ENCODE measurements at regions not wholly inside any gene's neighbourhood (a gene's known extent, or its start where the extent isn't known, plus 50 kb on each side); places are given as distances from the start of the nearest gene placed in this dataset.

DNA sequence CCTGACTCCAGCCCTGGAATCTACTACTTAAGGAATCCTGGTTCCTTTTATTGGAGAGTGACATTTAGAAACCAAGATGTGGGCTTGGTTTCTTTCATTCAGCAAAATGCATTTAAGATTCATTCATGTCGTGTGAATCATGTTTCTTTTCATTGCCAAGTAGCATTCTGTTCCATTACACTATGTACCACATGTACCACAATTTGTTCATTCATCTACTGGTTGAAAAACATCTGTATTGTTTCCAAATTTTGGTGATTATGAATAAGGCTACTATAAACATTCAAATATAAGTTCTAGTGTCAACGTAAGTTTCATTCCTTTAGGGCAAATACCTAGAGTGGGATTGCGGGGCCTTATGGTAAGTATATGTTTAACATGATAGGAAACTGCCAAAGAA, 264.2 kb downstream of the VPS13C start (continued):
- no peak for TF ChIP-seq HCFC1 (IDR thresholded peaks at IDR 0.05; ENCODE audit: low read length)
- no peak for TF ChIP-seq RAD51 (IDR thresholded peaks at IDR 0.05)
- no peak for TF ChIP-seq SREBF1 (IDR thresholded peaks at IDR 0.05; ENCODE audit: low read length)
- no peak for TF ChIP-seq PAX5 (IDR thresholded peaks at IDR 0.05; ENCODE audit: borderline replicate concordance, low read depth, low read length)
- TF ChIP-seq SMARCA5 (IDR thresholded peaks at IDR 0.05): no peak
- TF ChIP-seq, protein P1, sequence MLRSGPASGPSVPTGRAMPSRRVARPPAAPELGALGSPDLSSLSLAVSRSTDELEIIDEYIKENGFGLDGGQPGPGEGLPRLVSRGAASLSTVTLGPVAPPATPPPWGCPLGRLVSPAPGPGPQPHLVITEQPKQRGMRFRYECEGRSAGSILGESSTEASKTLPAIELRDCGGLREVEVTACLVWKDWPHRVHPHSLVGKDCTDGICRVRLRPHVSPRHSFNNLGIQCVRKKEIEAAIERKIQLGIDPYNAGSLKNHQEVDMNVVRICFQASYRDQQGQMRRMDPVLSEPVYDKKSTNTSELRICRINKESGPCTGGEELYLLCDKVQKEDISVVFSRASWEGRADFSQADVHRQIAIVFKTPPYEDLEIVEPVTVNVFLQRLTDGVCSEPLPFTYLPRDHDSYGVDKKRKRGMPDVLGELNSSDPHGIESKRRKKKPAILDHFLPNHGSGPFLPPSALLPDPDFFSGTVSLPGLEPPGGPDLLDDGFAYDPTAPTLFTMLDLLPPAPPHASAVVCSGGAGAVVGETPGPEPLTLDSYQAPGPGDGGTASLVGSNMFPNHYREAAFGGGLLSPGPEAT (IDR thresholded peaks at IDR 0.05; ENCODE audit: low read depth): no peak
- no peak for TF ChIP-seq CREM (IDR thresholded peaks at IDR 0.05; ENCODE audit: low read depth)
- TF ChIP-seq, protein P2, sequence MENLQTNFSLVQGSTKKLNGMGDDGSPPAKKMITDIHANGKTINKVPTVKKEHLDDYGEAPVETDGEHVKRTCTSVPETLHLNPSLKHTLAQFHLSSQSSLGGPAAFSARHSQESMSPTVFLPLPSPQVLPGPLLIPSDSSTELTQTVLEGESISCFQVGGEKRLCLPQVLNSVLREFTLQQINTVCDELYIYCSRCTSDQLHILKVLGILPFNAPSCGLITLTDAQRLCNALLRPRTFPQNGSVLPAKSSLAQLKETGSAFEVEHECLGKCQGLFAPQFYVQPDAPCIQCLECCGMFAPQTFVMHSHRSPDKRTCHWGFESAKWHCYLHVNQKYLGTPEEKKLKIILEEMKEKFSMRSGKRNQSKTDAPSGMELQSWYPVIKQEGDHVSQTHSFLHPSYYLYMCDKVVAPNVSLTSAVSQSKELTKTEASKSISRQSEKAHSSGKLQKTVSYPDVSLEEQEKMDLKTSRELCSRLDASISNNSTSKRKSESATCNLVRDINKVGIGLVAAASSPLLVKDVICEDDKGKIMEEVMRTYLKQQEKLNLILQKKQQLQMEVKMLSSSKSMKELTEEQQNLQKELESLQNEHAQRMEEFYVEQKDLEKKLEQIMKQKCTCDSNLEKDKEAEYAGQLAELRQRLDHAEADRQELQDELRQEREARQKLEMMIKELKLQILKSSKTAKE (IDR thresholded peaks at IDR 0.05; ENCODE audit: low read depth, poor library complexity, severe bottlenecking): no peak

DNA sequence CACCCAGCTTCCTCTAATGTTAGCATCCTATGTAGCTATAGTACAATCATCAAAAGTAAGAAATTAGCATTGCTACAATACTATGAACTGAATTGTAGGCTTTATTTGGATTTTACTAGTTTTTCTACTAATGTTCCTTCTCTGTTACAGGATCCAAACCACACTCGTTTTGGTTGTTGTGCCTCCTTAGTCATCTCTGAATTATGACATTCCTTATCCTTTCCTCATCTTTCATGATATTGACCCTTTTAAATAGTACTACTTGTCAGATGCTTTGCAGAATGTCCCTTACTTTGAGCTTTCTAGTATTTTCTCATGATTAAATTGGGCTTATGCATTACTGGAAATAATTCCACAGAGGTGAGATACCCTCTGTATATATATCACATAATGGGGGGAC, 265.4 kb downstream of the VPS13C start:
- ChIA-PET CTCF (no interaction called here), RAD21 (ENCODE audit: unreplicated experiment) (no interaction called here), POLR2A (no interaction called here), SMC1A (ENCODE audit: uncharacterized antibody, unreplicated experiment) (interaction anchor here (0.6 kb wide), 1 partner anchor 1141 kb away, joined by 4 read pairs; no protein-coding TSS in a partner anchor)
- DNase-seq (ENCODE audit: low read depth, low spot score): no peak
- in situ Hi-C loops (cut with MboI): no loop called here
- H4K20me1 ChIP-seq (ENCODE audit: control insufficient read depth, insufficient read depth): no peaks in the 10 kb centered on the region
- TF ChIP-seq, protein P3, sequence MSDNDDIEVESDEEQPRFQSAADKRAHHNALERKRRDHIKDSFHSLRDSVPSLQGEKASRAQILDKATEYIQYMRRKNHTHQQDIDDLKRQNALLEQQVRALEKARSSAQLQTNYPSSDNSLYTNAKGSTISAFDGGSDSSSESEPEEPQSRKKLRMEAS (IDR thresholded peaks at IDR 0.05; ENCODE audit: low read depth, low read length): no peak
- TF ChIP-seq RAD21 (IDR thresholded peaks at IDR 0.05; ENCODE audit: insufficient read depth, low read depth, low read length): no peak
- no peak for TF ChIP-seq SMAD5 (IDR thresholded peaks at IDR 0.05; ENCODE audit: low read depth)
- no peaks in the 10 kb centered on the region for H3K9me3 ChIP-seq (replicated peaks; ENCODE audit: control insufficient read depth, insufficient read depth, low read length)
- H3K27ac ChIP-seq (ENCODE audit: control insufficient read depth, insufficient read depth): no peak overlapping the region
- H3K4me3 ChIP-seq: no peak overlapping the region
- WGBS (ENCODE audit: insufficient coverage, insufficient replicate concordance, low lambda C conversion rate, missing lambda C conversion rate): 0% methylated on average over 1 of the region's 1 CpG
- intact Hi-C loops (cut with micrococcal nuclease; ENCODE audit: unreplicated experiment): no loop called here
- no peaks in the 10 kb centered on the region for H3K79me2 ChIP-seq (ENCODE audit: control insufficient read depth, insufficient read depth, low read length)
- H3K27me3 ChIP-seq (replicated peaks in 1 of 2; ENCODE audit: control insufficient read depth in 2 of 2, insufficient read depth in 2 of 2, low read length in 1 of 2): no peaks in the 10 kb centered on the region; a peak in 1 of 4 replicates
- no peak overlapping the region for H3K9ac ChIP-seq (ENCODE audit: control insufficient read depth, insufficient read depth, low read length)
- no peak overlapping the region for H2AFZ ChIP-seq (ENCODE audit: control insufficient read depth, low read depth, low read length)
- no peaks in the 10 kb centered on the region for H3K36me3 ChIP-seq (ENCODE audit: control insufficient read depth in 2 of 2, insufficient read depth in 2 of 2, low read length in 1 of 2)
- H3K4me1 ChIP-seq (ENCODE audit: control insufficient read depth, insufficient read depth, low read length): no peaks in the 10 kb centered on the region
- no peak for ATAC-seq
- no peak for FAIRE-seq
- no peak overlapping the region for H3K4me2 ChIP-seq (ENCODE audit: control insufficient read depth, insufficient read depth)
- no TSS peak for BruUV-seq (replicated peaks)
